ENCODE measurements at regions not wholly inside any gene's neighbourhood (a gene's known extent, or its start where the extent isn't known, plus 50 kb on each side); places are given as distances from the start of the nearest gene placed in this dataset.

DNA sequence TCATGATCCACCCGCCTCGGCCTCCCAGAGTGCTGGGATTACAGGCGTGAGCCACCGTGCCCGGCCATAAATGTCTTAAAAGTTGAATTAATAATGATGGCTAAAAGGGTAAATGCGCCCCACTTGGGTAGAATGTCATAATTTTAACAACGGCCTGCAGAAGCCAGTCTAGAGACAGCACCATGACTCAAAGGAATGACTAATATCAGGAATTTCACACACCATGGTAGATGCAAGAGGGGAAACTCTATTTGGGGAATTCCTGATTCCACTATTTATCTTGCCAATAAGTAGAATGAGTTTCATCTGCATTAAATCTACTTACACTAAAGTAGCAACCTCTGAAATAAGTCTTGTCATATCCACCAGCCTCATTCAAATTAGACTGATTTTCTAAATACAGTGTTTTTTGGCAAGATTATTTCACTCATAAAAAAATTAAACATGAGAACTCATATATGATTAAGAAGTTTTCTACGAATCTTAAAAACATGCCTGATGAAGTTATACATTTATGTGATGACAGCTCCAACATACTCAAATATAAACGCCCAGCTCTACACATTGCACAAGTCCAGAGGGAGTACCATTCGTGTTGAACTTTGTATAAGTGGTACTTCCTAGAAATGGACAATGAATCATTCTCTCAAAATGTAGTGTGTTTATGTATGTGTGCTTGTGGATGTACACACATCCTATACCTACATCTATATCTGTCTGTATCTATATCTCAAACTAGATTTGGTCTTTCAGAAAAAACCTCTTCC, 309.7 kb downstream of the IRS1 start:
- TF ChIP-seq, protein P1, sequence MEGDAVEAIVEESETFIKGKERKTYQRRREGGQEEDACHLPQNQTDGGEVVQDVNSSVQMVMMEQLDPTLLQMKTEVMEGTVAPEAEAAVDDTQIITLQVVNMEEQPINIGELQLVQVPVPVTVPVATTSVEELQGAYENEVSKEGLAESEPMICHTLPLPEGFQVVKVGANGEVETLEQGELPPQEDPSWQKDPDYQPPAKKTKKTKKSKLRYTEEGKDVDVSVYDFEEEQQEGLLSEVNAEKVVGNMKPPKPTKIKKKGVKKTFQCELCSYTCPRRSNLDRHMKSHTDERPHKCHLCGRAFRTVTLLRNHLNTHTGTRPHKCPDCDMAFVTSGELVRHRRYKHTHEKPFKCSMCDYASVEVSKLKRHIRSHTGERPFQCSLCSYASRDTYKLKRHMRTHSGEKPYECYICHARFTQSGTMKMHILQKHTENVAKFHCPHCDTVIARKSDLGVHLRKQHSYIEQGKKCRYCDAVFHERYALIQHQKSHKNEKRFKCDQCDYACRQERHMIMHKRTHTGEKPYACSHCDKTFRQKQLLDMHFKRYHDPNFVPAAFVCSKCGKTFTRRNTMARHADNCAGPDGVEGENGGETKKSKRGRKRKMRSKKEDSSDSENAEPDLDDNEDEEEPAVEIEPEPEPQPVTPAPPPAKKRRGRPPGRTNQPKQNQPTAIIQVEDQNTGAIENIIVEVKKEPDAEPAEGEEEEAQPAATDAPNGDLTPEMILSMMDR (IDR thresholded peaks at IDR 0.05), result no peak
- no peak for TF ChIP-seq POLR2A (IDR thresholded peaks at IDR 0.05; ENCODE audit: low read depth)
- TF ChIP-seq EP300 (IDR thresholded peaks at IDR 0.05), result no peak
- TF ChIP-seq POLR2AphosphoS5 (IDR thresholded peaks at IDR 0.05), result no peak

Data from esophagus muscularis mucosa (tissue), 4 donors.